HT-29 (cell line): ENCODE measurements at regions not wholly inside any gene's neighbourhood (a gene's known extent, or its start where the extent isn't known, plus 50 kb on each side); places are given as distances from the start of the nearest gene placed in this dataset.

Experiments
- DNase-seq: peaks from one replicate; pipeline ENCODE4 v3.0.0-alpha.2; 2015; ENCODE audit warnings: low spot score

DNA sequence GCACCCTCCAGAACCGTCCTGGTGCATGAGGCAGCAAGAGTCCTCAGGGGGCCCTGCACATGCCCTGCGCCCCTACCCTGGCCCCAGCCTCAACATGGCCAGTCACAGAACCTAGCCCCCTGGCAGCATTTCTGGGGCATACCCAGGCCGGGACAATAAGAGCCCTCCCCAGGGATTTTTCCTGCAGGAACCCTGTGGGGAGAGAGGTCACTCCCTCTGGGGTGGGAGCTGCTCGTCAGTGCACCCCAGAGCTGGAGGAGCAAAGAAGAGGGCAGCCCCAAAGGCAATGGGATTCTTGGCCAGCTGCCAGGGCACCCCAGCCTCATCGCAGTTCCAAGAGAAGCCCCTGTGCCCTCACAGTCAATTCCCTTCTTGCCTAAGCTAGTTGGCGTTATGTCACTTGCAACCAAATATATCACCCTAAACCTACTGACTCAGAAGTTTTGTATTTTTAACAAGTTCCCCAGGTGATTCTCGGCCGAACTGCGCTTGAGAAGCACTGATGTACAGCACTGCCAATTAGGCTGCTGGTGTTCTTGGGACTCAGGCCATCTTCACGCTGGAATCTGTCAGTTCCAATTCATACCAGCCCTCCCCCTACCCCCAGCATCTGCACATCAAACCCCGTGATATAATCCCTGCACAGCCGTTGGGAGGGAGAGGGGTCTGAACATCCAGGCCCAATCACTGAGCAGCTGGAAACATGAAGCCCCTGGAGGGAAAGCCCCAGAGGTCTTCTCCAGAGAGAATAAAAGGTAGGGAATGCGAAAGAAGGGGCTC is 87.5 kb upstream of the PRR20G start:
- DNase-seq: no peak

DNA sequence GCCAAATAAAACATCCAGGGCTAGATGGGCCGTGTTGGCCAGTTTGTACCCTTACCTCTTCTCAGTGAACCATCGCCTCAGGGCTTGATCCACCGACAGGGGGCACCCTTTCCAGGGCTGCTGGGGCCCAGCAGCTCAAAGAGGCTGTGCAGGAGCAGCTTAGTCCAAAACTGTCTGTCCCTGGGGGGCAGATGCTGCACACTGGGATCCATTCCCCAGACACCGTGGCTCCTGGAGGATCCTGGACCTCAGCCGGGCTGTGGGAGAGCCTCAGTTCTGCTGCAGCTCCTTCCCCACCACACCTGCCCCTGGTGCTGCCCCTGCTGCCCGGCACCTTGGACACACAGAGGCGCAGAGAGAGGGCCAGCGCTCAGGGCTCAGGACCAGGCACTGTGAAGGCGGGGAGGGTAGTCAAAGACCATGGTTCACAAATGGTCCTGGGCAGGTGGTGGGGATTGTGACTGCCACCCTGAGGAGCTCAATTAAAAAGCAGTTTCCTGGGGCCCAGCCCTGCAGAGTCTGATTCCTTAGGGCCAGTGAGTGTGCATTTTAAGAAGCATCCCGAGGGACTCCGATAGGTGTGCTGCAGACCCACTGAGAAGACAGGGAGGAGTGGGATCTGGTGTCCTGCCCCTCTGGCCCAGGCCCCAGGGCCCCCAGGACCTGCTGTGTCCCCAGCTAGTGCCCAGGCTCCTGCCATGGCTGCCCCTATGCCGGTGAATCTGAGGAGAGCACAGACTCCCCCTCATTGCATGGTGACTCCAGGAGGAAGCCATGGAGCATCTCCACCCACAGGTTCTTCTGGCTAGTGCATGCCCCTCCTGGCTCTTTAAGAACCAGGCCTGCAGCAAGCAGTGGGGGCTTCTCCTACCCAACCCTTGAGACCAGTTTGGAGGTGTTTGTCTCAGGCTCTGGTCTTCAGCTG is 86.5 kb upstream of the PRR20G start:
- peak; percentile 16 for DNase-seq

DNA sequence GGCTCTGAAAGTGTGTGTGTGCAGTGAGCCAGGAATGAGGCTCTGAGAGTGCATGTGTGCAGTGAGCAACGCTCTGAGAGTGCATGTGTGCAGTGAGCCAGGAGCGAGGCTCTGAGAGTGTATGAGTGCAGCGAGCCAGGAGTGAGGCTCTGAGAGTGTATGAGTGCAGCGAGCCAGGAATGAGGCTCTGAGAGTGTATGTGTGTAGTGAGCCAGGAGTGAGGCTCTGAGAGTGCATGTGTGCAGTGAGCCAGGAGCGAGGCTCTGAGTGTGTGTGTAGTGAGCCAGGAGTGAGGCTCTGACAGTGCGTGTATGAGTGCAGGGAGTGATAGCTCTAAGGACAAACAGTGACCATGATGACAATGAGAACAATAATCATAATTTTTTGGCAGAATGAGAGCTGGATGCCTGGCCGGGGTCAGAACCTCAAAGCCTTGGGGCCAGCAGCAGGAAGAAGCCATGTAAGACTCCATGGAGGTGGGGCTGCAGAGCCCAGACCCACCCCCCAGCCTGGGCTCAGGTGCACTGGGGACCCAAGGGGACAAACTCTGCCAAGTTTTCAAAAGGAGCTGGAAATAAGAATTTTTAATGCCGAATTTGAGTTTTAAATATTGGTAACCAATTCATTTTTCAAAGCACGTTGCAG is 85.7 kb upstream of the PRR20G start:
- no peak for DNase-seq

DNA sequence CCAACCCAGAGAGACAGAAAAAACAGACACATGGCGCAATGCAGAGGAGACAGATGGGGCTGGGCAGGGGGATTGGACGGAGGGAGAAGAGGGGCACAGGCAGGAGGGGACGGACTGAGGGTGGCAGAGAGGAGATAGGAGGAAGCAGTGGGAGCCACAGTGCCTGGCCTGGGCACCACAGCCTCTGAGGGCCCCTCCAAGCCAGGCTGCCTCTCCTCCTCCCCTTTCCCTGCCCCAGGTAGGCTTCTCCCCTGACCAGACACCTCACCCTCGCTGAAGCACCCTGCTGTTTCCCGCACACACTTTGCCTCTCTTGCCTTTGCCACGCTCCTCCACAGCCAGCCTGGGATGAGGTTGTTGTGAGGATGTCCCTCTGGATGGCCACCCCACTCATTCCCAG is 84.0 kb upstream of the PRR20G start:
- DNase-seq: no peak

DNA sequence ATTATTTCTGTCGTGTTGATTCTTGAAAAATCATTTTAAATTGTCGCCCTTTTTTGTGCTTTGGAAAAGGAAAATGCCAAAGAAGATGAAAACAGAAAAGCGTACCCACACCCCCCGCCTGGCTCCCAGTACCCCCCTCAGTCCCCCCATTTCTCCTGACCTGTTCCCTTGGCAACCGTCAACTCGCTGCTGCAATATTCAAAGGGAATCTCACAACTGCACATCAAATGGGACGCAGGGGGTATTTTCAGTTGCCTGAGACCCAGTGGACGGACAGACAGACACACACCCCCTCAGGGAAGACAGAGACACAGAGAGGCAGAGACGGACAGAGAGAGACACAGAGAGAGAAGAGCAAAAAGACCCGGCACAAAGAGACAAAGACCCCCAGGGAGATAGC is 83.5 kb upstream of the PRR20G start:
- DNase-seq: no peak

DNA sequence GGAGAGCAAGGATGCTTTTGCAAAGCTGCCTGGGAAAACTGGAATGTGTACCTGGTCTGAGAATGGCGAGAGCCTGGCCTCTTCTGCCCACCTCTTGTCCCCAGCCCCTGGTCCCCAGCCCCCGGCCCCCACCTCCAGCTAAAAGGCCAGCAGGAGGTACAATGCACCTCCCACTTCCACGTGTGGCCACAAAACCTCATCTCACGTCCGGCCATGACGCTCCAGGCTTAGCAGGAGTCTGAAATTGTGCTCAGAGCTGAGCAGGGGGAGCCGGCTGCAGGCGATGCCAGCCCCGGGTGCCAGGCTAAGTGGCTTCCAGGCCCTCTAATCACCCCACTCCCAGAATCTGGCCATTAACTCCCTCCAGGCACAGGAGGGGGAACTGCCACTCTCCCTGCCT is 83.1 kb upstream of the PRR20G start:
- DNase-seq: no peak

DNA sequence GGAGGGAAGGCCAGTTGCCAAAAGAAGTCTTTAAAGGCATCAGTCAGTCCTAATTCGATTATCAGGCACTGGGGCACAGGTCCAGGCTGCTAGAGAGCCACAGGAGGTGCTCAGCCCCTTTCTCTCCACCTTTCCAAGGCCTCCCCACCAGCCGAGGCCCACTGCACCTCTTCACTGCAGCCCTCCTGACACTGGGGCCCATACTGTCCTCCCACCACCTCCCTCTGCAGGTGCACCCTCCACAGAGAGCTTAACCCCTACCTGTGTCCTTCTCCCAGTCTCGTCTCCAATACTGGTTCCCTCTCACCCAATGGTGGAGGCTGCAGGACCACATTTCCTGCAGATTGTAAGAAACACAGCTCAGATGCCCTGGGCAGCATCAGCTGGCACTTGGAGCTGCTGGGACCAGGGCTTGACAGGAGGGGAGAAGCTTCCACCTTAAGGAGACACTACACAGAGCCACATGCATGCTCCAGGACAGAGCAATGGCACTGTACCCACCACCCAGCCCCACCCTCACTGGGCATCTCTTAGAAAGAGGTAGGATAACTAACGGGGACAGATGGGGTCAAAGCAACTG is 81.6 kb upstream of the PRR20G start:
- no peak for DNase-seq

DNA sequence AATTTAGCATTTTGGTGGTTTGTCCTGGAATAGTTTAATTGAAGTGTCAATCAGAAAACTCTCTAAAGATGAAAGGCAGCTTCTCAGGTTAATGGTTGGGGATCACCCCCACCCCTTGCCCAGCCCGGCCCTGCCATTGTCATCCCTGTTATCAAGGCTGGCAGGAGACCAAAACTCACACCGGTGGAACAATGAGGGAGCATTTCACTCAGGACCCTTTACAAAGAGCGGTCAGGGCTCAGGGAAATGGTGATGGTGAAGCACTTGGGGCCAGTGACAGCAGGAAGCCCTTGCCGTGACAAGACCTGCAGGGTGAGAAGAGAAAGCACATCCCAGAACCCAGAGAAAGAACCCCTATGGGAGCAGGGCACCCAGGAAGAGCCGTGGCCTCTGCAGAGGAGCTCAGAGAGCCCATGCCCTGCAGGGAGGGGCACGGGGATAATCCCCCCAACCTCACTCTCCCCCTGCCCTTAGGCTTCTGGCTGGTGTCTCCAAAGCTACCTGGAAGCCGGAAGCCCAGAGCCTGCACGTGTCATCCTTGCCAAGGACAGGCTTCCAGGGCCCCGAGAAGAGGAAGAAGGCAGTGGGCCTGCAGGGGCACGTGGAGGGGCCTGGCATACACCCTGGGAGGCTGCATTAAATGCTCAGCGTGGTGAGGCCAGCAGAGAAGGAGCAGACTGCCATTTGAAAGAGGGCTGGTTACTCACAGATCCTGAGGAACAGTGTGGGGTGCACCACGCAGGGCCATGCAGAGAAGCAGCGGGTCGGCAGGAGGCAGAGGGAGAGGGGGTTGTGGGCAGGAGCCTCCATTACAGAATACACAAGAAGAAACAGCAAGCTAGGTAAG is 80.6 kb upstream of the PRR20G start:
- no peak for DNase-seq

DNA sequence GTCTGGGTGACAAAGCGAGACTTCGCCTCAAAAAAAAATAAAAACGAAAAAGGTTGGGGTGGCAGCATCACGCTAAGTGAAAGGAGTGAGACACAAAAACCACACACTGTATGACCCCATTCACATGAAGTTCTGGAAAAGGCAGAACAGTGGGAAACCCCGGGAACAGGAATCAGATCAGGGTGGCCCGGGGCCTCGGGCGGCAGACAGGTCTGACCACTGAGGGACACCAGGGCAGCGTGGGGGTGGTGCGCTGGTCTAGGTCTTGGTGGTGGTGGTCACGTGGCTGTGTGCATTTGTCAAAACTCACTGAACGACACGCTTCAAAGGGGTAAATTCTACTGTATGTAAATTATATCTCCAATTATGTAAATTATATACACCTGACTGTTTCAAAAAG is 79.7 kb upstream of the PRR20G start:
- no peak for DNase-seq

DNA sequence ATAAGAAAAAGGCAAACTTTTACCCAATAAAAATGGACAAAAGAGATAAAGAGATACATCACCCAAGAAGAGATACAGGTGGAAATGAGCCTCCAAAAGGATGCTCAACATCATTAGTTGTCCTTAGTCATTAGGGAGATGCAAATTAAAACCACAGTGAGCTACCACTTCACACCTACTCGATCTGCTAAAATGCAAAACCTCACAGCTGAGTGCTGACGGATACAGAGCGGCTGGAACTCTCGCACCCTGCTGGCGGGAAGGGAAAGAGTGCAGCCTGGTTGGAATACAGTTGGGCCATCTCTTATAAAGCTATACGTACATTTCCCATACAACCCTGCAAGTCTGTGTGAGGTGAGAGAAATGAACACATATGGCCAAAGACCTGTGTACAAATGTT is 78.5 kb upstream of the PRR20G start:
- DNase-seq: no peak

DNA sequence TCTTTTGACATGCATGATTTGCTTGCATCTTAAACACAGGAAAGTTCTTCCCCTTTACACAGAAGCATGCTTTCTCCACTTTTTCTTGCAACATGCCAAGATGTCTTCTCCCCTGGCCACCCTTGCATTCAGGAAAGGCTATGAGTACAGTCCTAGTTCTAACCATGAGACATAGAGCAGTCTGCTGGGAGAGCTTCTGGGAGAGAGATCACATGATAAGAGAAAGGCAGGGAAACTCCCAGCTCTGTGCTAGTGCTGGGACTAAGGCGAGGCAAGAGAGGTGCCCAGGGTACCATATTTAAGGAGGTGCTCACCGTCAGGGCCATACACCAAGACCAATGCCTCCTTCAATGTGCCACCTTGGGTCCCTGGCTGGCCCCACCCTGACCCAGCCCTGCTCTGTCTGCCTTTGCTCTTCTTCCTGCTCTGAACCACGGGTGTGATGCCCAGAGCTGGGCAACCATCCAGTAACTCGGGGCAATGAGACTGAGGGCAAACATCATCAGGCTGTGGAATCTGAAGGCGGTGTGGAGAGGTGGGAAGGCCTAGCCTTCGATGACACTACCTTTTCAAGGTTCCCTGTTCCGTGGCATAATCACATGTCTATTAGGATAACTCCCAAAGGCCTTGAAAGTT is 77.4 kb upstream of the PRR20G start:
- DNase-seq: no peak

DNA sequence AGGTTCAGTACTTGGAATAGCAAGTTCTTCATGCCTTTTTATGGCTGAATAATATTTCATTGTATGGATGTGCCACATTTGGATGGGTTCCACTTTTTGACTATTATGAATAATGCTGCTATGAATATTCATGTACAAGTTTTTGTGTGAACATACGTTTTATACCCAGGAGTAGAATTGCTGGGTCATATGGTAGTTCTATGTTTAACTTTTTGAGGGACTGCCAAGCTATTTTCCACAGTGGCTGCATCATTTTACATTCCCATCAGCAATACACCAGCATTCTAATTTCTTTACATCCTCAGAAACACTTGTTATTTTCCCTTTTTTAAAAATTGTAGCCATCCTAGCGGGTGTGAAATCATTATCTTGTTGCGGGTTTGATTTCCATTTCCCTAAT is 76.0 kb upstream of the PRR20G start:
- no peak for DNase-seq

DNA sequence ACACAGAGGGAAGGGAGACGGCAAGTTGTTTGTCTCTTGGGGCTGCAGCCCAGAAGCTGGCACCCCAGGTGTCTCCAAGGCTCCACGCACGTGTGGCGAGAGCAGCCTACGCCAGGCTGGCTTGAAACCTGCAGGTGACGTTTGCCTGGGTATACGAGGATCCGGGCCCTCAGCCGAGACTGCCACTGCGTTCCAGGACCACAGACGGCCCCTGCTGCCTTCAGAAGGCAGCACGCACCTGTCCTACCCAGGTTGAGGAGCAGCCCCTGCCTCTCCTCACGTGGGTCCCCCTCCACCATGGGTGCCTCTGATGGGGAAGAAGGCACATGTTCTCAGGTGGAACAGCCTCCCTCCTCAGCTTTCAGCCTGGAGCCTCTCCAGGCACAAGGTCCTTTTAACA is 75.3 kb upstream of the PRR20G start:
- no peak for DNase-seq

DNA sequence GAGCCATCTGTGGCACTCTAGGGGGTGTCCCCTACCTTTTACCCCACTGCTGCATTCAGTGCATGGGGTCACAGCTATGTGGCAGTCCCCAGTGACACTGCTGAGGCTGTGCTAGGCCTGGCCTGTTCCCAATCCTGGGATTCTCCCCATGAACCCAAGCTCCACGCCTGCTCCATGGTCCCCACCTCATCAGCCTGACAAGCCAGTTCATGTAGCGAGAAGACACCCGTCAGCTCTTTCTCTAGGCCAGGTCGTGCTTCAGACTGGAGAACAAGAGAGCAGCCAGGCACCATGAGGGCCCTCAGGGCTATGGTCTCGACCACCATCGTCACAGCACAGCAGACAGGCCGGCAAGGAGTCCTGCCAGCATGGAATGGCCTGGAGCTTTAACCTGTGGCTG is 72.8 kb upstream of the PRR20G start:
- DNase-seq: no peak

DNA sequence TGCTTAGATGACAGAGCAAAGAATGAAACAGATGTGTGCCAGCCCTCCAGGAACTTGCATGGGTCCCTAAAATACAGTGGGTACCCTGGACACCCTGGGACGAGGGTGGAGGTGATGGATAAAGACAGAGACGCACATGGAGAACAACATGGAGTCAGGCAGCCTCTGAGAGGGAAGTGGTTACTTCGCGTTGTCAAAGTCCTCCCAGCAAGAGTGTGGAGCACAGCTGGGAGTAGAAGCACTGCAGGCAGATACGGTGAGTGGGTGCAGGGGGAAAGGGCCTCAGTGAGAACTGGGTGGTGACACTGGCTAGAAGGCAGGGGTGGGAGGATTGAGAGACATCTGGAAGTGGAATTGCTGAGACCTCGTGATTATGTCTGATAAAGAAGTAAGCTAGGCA is 70.8 kb upstream of the PRR20G start:
- DNase-seq: no peak

DNA sequence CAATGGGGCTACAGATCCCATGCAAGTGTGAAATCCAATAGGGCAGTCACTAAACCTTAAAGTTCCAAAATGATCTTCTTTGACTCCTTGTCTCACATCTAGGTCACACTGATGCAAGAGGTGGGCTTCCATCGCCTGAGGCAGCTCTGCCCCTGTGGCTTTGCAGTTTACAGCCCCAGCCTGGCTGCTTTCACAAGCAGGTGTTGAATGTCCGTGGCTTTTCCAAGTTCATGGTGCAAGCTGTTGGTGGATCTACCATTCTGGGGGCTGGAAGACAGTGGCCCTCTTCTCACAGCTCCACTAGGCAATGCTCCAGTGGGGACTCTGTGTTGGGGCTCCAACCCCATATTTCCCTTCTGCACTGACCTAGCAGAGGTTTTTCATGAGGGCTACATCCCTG is 68.5 kb upstream of the PRR20G start:
- no peak for DNase-seq

DNA sequence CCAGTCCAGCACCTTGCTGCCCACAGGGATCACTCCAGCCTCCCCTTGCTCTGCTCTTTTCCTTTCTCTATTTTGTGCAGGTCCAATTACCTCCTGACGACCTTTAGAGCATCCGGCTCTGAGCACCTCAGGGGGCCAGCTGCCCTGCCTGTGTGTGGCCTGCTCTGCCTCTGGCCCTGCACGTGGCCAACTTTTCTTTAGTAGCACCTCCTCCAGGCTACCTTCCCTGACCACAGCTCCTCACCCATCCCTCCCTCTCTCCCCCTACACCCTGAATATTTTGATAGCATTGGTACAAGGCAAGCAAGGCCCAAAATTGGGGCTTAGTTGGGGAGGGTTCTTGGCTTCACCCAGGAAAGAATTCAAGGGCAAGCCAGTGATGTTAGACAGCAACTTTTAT is 66.9 kb upstream of the PRR20G start:
- DNase-seq: no peak

DNA sequence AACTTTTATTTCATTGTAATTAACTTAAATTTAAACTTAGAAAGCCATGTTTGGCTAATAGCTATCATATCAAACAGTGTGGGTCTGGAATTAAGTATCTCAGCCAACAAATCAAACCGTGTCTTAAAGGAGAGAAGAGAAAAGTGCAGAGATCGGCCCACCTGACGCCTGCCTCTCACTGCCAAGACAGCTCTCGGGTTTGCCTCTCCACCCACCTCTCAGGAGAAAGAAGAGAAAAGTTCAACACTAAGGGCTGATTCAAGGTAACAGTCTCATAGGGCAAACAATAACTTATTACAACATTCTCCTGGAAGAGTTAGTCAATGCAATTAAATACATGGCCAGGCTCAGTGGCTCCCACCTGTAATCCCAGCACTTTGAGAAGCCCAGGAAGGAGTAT is 64.8 kb upstream of the PRR20G start:
- no peak for DNase-seq

DNA sequence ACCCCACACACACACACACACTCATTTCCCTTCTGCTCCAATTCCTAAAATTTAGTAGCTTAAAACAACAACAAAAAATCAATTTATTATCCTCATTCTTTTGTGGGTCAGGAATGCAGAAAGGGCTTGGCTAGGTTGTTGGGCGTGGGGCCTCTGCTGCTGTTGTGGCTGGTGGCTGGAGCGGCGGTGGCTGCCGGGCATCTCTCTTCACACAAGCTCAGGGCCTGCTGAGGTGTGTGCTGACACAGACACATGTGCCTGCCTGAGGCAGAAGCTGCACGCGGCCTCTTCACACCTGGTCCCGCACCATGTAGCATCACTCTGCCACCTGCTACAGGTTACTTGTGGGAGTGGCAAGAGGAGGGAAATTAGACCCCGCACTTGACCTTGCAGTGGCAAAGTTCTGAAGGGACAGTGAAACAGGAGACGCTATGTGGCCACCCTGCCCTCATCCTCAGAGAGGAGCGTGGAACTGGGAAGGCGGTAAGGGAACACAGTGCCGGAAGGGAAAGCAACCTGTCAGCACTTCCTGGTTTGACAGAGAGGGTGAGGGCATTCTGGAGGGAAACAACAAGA is 64.0 kb upstream of the PRR20G start:
- DNase-seq: no peak

DNA sequence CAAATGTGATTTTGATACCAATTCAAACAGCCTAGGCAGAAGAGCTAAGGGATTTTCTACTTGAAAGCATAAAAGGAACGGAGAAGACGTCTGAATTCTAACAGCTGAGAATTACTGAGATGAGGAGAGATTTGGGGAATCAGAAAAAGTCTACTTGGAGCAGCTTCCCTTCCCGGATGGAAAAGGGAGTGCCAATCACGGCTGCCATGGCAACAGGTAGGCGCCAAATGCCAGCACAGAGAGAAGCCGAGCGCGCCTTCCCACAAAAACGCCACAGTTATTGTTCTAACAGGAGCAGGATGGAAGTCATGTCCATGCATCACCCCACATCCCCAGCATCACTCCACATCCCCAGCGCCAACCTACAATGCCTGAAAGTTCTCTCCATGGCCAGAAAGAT is 63.5 kb upstream of the PRR20G start:
- DNase-seq: no peak
